Neuronal stem cell (in vitro differentiated cells): ENCODE measurements at regions not wholly inside any gene's neighbourhood (a gene's known extent, or its start where the extent isn't known, plus 50 kb on each side); places are given as distances from the start of the nearest gene placed in this dataset.

ENCODE experiments used
- DNase-seq: peaks from one replicate; pipeline ENCODE4 v3.0.0-alpha.2; 2013; ENCODE audit warnings: low spot score
- H2AFZ ChIP-seq: one replicate; pipeline ENCODE4 v1.6.1; 2013; ENCODE audit warnings: mild to moderate bottlenecking, low read length, inconsistent platforms
- H2AK5ac ChIP-seq: 2 replicates; pipeline ENCODE4 v1.6.1; 2013; ENCODE audit warnings: low read depth, mild to moderate bottlenecking, inconsistent platforms, low read length, moderate library complexity, mixed read lengths
- H2BK120ac ChIP-seq: 2 replicates; pipeline ENCODE4 v1.6.1; 2013; ENCODE audit warnings: low read depth, mild to moderate bottlenecking, inconsistent platforms, low read length, moderate library complexity, mixed read lengths
- H2BK12ac ChIP-seq: one replicate; pipeline ENCODE4 v1.6.1; 2013; ENCODE audit warnings: low read length, inconsistent platforms
- H2BK15ac ChIP-seq: 2 replicates; pipeline ENCODE4 v1.6.1; 2013; ENCODE audit warnings: mild to moderate bottlenecking, low read length, inconsistent platforms, mixed read lengths
- H2BK5ac ChIP-seq: one replicate; pipeline ENCODE4 v1.6.1; 2013; ENCODE audit warnings: inconsistent platforms, mild to moderate bottlenecking, low read length, moderate library complexity
- H3K14ac ChIP-seq: one replicate; pipeline ENCODE4 v1.6.1; 2013; ENCODE audit warnings: low read length, inconsistent platforms
- H3K18ac ChIP-seq: 2 replicates; pipeline ENCODE4 v1.6.1; 2013; ENCODE audit warnings: low read length, inconsistent platforms
- H3K23ac ChIP-seq: 2 replicates; pipeline ENCODE4 v1.6.1; 2013; ENCODE audit warnings: low read depth, mild to moderate bottlenecking, mixed read lengths, low read length, inconsistent platforms; ENCODE audit not compliant: poor library complexity
- H3K27ac ChIP-seq: replicated peaks from 3 replicates; pipeline ENCODE4 v1.5.1; 2013; ENCODE audit warnings: low read length, inconsistent platforms
- H3K27me3 ChIP-seq, 3 experiments: 2 replicates each; pipeline ENCODE4 v1.6.1; 2013; ENCODE audit warnings: low read length in 3 of 3, mild to moderate bottlenecking in 2 of 3, inconsistent platforms in 1 of 3, low read depth in 1 of 3, mixed read lengths in 1 of 3, moderate library complexity in 1 of 3; ENCODE audit not compliant: control insufficient read depth in 3 of 3, insufficient read depth in 3 of 3
- H3K36me3 ChIP-seq, 2 donors: replicated peaks in 1 of 2; 2 replicates each; pipeline ENCODE4 v1.6.1; 2013; ENCODE audit warnings: low read length in 2 of 2; ENCODE audit not compliant: control insufficient read depth in 2 of 2, insufficient read depth in 2 of 2
- H3K4ac ChIP-seq: 2 replicates; pipeline ENCODE4 v1.6.1; 2013; ENCODE audit warnings: inconsistent platforms, mild to moderate bottlenecking, low read length, moderate library complexity
- H3K4me1 ChIP-seq, 2 donors: 1 replicate in 1 of 2; 2 replicates in 1 of 2; pipeline ENCODE4 v1.6.1; 2013; ENCODE audit warnings: low read length in 2 of 2, low read depth in 1 of 2; ENCODE audit not compliant: control insufficient read depth in 2 of 2, insufficient read depth in 1 of 2
- H3K4me2 ChIP-seq: one replicate; pipeline ENCODE4 v1.6.1; 2013; ENCODE audit warnings: mild to moderate bottlenecking, low read length, inconsistent platforms; ENCODE audit not compliant: insufficient read depth, poor library complexity, severe bottlenecking
- H3K4me3 ChIP-seq, 2 donors: 2 replicates each; pipeline ENCODE4 v1.5.1; 2013; ENCODE audit warnings: low read length in 2 of 2, mild to moderate bottlenecking in 2 of 2, inconsistent platforms in 1 of 2, moderate library complexity in 1 of 2
- H3K79me1 ChIP-seq: one replicate; pipeline ENCODE4 v1.6.1; 2013; ENCODE audit warnings: low read depth, mild to moderate bottlenecking, inconsistent platforms, low read length, moderate library complexity
- H3K9ac ChIP-seq: one replicate; pipeline ENCODE4 v1.6.1; 2013; ENCODE audit warnings: mild to moderate bottlenecking, low read depth, low read length, inconsistent platforms; ENCODE audit not compliant: poor library complexity
- H3K9me3 ChIP-seq, 2 donors: replicated peaks in 1 of 2; 2 replicates each; pipeline versions ENCODE3 to v1.6.1; 2013; ENCODE audit warnings: low read length in 2 of 2, mild to moderate bottlenecking in 2 of 2, inconsistent platforms in 1 of 2, low read depth in 1 of 2, mixed read lengths in 1 of 2, moderate library complexity in 1 of 2; ENCODE audit not compliant: control insufficient read depth in 2 of 2, insufficient read depth in 1 of 2
- H4K8ac ChIP-seq: one replicate; pipeline ENCODE4 v1.6.1; 2013; ENCODE audit warnings: low read depth, mild to moderate bottlenecking, inconsistent platforms, low read length, moderate library complexity
- H4K91ac ChIP-seq: one replicate; pipeline ENCODE4 v1.6.1; 2013; ENCODE audit warnings: low read length, low read depth, mild to moderate bottlenecking, inconsistent platforms; ENCODE audit not compliant: poor library complexity
- WGBS, 2 donors: extraction: QIAGEN DNeasy Blood & Tissue Kit; methylation state at CpG; one replicate each; pipeline ENCODE4 v1.1.7; 2013; ENCODE audit warnings: missing lambda C conversion rate in 2 of 2, mixed read lengths in 1 of 2; ENCODE audit not compliant: insufficient read length in 2 of 2, insufficient replicate concordance in 1 of 2; ENCODE audit errors: extremely low coverage in 2 of 2; 5-methylcytosine and 5-hydroxymethylcytosine counted together

DNA sequence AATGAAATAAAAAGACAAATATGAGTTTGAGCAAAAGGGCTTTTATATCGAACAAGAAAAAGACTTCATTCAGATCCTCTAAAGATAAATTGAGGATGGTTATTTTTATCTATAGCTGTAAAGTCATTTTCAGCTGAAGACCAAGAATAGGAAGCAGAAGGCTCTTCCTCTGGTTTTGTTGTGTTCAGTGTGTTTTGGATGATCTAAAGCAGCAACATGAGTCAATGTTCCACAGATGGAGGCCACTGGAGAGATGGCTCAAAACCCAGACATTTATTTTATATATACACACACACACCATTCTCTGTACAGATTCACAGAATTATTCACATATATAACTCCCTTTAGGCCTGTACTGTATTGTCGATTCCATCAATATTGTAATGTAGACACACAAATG is 424.3 kb downstream of the MBD2 start:
- Histone ChIP-seq H3K14ac (no peak overlapping the region), H3K18ac (no peak overlapping the region), H3K36me3 (no peaks in the 10 kb centered on the region), H3K23ac (no peak overlapping the region), H3K4me2 (no peak overlapping the region), H2BK12ac (no peak overlapping the region), H2BK5ac (no peak overlapping the region), H2BK120ac (no peak overlapping the region), H3K4me3 (no peak overlapping the region), H3K27me3 (no peaks in the 10 kb centered on the region), H3K27ac (no peak overlapping the region), H3K9ac (no peak overlapping the region), H4K8ac (no peak overlapping the region), H2AFZ (no peak overlapping the region), H3K9me3 (no peaks in the 10 kb centered on the region), H2AK5ac (no peak overlapping the region), H3K4ac (no peak overlapping the region), H2BK15ac (no peak overlapping the region), H3K4me1 (no peaks in the 10 kb centered on the region), H3K79me1 (no peaks in the 10 kb centered on the region), H4K91ac (no peak overlapping the region)
- no CpG with 5 or more reads among the region's 2 CpGs for WGBS, 2 donors
- DNase-seq = no peak

DNA sequence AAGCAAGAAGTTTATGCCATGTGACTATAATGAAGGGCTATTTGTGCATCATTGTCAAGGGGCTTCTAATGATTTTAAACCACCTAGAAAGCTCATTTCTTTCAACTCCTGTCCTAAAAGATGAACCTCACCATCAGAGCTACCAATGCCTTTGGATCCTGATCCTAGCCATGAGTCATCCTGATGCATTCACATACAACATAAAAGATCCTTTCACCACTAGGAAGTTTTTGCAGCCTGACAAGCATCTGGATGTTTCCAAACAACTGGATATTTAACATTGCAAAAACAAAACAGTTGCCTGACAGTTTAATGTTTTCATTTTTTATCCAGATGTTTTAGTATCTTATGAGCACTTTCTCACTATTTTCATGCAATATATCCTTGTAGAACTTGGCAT is 425.3 kb downstream of the MBD2 start:
- no peak overlapping the region for H2AK5ac ChIP-seq
- no peak overlapping the region for H2BK15ac ChIP-seq
- no peaks in the 10 kb centered on the region for H3K36me3 ChIP-seq
- no peak overlapping the region for H3K9ac ChIP-seq
- H2BK120ac ChIP-seq = no peak overlapping the region
- H3K18ac ChIP-seq = no peak overlapping the region
- H4K91ac ChIP-seq = no peak overlapping the region
- H3K79me1 ChIP-seq = no peaks in the 10 kb centered on the region
- DNase-seq = no peak
- H3K9me3 ChIP-seq = no peaks in the 10 kb centered on the region
- H3K14ac ChIP-seq = no peak overlapping the region
- no peak overlapping the region for H2BK12ac ChIP-seq
- H3K4me2 ChIP-seq = no peak overlapping the region
- no peak overlapping the region for H3K23ac ChIP-seq
- no peaks in the 10 kb centered on the region for H3K4me1 ChIP-seq
- no peak overlapping the region for H3K4ac ChIP-seq
- no peaks in the 10 kb centered on the region for H3K27me3 ChIP-seq
- no peak overlapping the region for H4K8ac ChIP-seq
- H3K27ac ChIP-seq = no peak overlapping the region
- H2AFZ ChIP-seq = no peak overlapping the region
- no peak overlapping the region for H2BK5ac ChIP-seq
- H3K4me3 ChIP-seq = no peak overlapping the region

DNA sequence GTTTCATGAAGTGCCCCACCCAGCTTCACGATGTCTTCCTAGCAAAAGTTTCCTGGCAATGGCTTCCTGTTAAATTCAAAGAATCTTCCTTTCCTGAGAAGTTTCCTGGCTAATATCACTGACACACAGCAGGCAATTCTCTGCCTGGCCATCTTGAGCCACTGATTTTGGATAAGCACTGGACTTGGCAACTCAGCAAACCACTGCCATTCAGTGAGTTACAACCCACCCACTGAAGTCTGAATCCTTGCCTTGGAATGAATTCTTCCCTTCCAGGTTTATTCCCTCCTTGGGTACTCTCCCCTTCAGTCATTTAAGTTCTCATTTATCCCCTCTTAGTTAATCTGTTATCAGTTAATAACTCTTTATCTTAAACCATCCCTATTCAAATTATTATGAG is 426.0 kb downstream of the MBD2 start:
- Histone ChIP-seq H2BK15ac (no peak overlapping the region), H3K4me3 (no peak overlapping the region), H4K8ac (no peak overlapping the region), H2BK12ac (no peak overlapping the region), H3K18ac (no peak overlapping the region), H3K36me3 (no peaks in the 10 kb centered on the region), H3K27ac (no peak overlapping the region), H2BK5ac (no peak overlapping the region), H3K4me2 (no peak overlapping the region), H3K23ac (no peak overlapping the region), H2AFZ (no peak overlapping the region), H3K14ac (no peak overlapping the region), H2BK120ac (no peak overlapping the region), H3K4ac (no peak overlapping the region), H2AK5ac (no peak overlapping the region), H3K4me1 (no peaks in the 10 kb centered on the region), H3K9ac (no peak overlapping the region), H3K9me3 (no peaks in the 10 kb centered on the region), H3K79me1 (no peaks in the 10 kb centered on the region), H3K27me3 (no peaks in the 10 kb centered on the region), H4K91ac (no peak overlapping the region)
- no peak for DNase-seq
- WGBS, 2 donors = no CpG with 5 or more reads among the region's 1 CpG

DNA sequence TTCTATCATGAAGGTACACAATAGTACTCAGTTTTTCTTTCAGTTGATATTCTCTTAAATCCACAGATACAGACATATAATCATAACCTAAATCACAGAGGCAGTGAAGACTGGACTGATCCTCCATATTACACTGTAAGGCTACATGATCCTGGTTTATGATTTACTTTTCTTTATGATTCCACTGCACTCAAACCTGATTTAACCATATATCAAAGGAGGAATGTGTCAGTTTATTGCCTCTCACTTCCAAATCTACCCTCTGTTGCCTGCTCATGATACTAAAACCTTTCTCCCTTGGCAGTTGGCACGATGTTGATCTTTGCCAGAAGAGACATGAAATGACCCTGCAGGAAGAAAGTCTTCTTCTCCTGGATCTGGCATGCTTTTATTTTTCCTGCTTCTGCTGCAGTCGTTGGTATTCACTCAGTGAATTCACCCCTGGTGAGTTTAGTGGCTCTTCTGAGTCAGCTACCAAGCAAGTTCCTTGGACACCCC is 426.4 kb downstream of the MBD2 start:
- no peak overlapping the region for H3K18ac ChIP-seq
- H3K4me2 ChIP-seq = no peak overlapping the region
- H3K9me3 ChIP-seq = no peaks in the 10 kb centered on the region
- no peak overlapping the region for H2AFZ ChIP-seq
- no CpG with 5 or more reads among the region's 2 CpGs for WGBS, 2 donors
- no peak overlapping the region for H3K27ac ChIP-seq
- no peak overlapping the region for H3K23ac ChIP-seq
- no peaks in the 10 kb centered on the region for H3K36me3 ChIP-seq
- H4K91ac ChIP-seq = no peak overlapping the region
- H3K4me1 ChIP-seq = no peaks in the 10 kb centered on the region
- H2AK5ac ChIP-seq = no peak overlapping the region
- no peak for DNase-seq
- H3K9ac ChIP-seq = no peak overlapping the region
- H3K27me3 ChIP-seq = no peaks in the 10 kb centered on the region
- H2BK12ac ChIP-seq = no peak overlapping the region
- no peak overlapping the region for H3K14ac ChIP-seq
- no peak overlapping the region for H2BK15ac ChIP-seq
- no peak overlapping the region for H3K4ac ChIP-seq
- H2BK5ac ChIP-seq = no peak overlapping the region
- H2BK120ac ChIP-seq = no peak overlapping the region
- no peak overlapping the region for H3K4me3 ChIP-seq
- no peak overlapping the region for H4K8ac ChIP-seq
- no peaks in the 10 kb centered on the region for H3K79me1 ChIP-seq
